HL-60 (cell line): ENCODE measurements at regions not wholly inside any gene's neighbourhood (a gene's known extent, or its start where the extent isn't known, plus 50 kb on each side); places are given as distances from the start of the nearest gene placed in this dataset.

Experiments
- DNase-seq, 2 experiments: peaks; one replicate each; pipeline ENCODE4 v3.0.0-alpha.2; 2010 to 2020; ENCODE audit warnings: low read depth in 1 of 2, low spot score in 1 of 2
- H3K27ac ChIP-seq: fragments of 250-450 bp; sonication (Bioruptor Pico); replicated peaks from 2 replicates; pipeline ENCODE4 v1.5.1; 2020; ENCODE audit warnings: mild to moderate bottlenecking, moderate library complexity
- H3K27me3 ChIP-seq: fragments of 250-450 bp; sonication (Bioruptor Pico); 2 replicates; pipeline ENCODE4 v1.5.1; 2021; ENCODE audit warnings: mild to moderate bottlenecking, moderate library complexity; ENCODE audit not compliant: insufficient read depth, poor library complexity, severe bottlenecking
- H3K4me3 ChIP-seq: replicated peaks from 2 replicates; pipeline ENCODE4 v1.5.1; 2011; ENCODE audit warnings: mild to moderate bottlenecking, control low read depth, low read length; ENCODE audit not compliant: insufficient read depth
- GABPA ChIP-seq: IDR thresholded peaks from 2 replicates; pipeline ENCODE4 v1.6.1; 2012; ENCODE audit warnings: low read depth
- POLR2AphosphoS5 ChIP-seq: IDR thresholded peaks from 2 replicates; pipeline ENCODE4 v1.6.1; 2012; ENCODE audit warnings: low read depth
- REST ChIP-seq: IDR thresholded peaks from 2 replicates; pipeline ENCODE4 v1.6.1; 2012; ENCODE audit warnings: low read depth; ENCODE audit not compliant: insufficient replicate concordance
- SPI1 ChIP-seq: IDR thresholded peaks from 2 replicates; pipeline ENCODE4 v1.6.1; 2012; ENCODE audit warnings: low read depth, mild to moderate bottlenecking, borderline replicate concordance
- TF ChIP-seq, protein P1 (sequence below): IDR thresholded peaks from one replicate; pipeline ENCODE4 v1.5.1; 2011; ENCODE audit warnings: low read length, control low read depth, inconsistent platforms; ENCODE audit not compliant: insufficient read depth

DNA sequence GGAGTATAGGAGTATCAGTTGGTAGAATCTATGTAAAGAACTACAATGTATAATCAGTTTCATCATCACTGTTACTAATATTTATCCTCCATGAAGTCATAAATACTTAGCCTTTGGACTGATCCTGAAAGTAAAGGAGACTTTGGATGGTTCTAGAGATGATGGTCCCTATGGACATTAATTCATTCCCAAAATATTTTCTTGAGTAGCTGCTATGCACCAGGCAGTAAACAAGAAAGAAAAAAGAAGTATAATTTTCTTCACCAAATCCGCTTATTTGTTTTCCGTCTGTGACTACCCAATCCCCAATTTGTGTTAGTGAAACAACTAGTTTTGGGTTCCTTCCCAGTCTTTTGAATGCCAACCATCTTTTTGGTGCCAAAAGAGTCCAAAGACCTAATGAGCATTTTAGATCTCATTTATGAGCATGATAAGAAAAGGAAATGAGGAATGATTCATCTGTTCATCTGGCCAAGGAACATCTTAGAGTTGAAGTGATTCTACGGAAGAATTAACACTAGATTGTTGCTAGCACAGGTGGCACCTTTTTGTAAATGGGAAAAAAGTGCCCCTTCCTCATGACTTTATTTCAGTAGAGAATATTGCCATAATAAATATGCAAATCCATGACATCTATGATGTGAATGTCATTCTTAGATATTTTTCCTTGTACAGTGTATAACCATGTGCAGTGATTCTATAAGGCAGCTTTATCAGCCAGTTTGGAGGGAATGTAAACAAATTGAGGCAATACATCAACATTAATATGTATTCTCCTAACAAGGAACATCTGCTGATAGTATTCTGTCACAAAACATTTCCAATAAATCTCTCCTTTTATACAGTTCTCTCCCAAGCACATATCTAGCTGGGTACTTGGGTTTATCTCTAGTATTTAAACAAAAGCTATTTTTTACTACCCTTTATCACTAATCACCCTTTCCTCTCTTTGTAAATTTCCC, 85.1 kb upstream of the CCDC91 start:
- no peak for TF ChIP-seq REST
- no peak for TF ChIP-seq GABPA
- TF ChIP-seq, protein P1, sequence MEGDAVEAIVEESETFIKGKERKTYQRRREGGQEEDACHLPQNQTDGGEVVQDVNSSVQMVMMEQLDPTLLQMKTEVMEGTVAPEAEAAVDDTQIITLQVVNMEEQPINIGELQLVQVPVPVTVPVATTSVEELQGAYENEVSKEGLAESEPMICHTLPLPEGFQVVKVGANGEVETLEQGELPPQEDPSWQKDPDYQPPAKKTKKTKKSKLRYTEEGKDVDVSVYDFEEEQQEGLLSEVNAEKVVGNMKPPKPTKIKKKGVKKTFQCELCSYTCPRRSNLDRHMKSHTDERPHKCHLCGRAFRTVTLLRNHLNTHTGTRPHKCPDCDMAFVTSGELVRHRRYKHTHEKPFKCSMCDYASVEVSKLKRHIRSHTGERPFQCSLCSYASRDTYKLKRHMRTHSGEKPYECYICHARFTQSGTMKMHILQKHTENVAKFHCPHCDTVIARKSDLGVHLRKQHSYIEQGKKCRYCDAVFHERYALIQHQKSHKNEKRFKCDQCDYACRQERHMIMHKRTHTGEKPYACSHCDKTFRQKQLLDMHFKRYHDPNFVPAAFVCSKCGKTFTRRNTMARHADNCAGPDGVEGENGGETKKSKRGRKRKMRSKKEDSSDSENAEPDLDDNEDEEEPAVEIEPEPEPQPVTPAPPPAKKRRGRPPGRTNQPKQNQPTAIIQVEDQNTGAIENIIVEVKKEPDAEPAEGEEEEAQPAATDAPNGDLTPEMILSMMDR, result no peak
- no peak for TF ChIP-seq POLR2AphosphoS5
- no peak for TF ChIP-seq SPI1
- no peaks in the 10 kb centered on the region for H3K27me3 ChIP-seq
- H3K4me3 ChIP-seq, result no peak overlapping the region
- no peak overlapping the region for H3K27ac ChIP-seq
- DNase-seq, result no peak

- H3K27me3 ChIP-seq, result no peaks in the 10 kb centered on the region
- H3K4me3 ChIP-seq, result no peak overlapping the region
- TF ChIP-seq POLR2AphosphoS5, result no peak
- TF ChIP-seq, protein P1, result no peak
- no peak for TF ChIP-seq GABPA
- no peak for TF ChIP-seq REST
- TF ChIP-seq SPI1, result no peak
- DNase-seq, result no peak
- no peak overlapping the region for H3K27ac ChIP-seq
These were observed 82.6 kb upstream of the CCDC91 start for GRCh38 chr12:28107679-28108078.

DNA sequence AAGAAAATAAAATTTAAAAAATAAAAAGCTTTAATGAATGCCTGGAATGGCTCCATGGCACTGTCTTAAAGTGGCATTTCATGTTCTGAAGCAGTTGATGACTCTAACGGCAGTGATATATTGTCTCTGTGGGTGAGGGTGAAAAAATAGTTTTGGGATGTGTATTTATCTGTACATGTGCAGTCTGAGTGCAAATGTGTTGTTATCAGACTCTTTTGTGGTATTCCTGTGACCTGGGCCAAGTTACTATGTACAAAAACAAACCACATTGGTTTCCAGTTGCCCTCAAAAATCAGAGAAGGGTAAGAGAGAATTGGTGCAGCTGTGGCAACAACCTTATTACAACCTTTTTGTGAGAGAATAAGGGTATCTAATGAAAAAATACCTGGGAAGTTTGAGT, 81.7 kb upstream of the CCDC91 start:
- no peak for DNase-seq
- no peak overlapping the region for H3K4me3 ChIP-seq
- H3K27me3 ChIP-seq, result no peaks in the 10 kb centered on the region
- TF ChIP-seq SPI1, result no peak
- no peak for TF ChIP-seq REST
- TF ChIP-seq GABPA, result no peak
- TF ChIP-seq, protein P1, result no peak
- no peak for TF ChIP-seq POLR2AphosphoS5
- H3K27ac ChIP-seq, result no peak overlapping the region
